Fibroblast of lung (primary cell): ENCODE measurements at regions not wholly inside any gene's neighbourhood (a gene's known extent, or its start where the extent isn't known, plus 50 kb on each side); places are given as distances from the start of the nearest gene placed in this dataset.

ENCODE experiments used
- CTCF ChIP-seq, 2 donors: IDR thresholded peaks in 1 of 2; conservative IDR thresholded peaks in 1 of 2; 1 replicate in 1 of 2; 2 replicates in 1 of 2; pipeline ENCODE4 v1.5.1; 2011 to 2012; ENCODE audit warnings: low read length in 2 of 2, control low read depth in 1 of 2, inconsistent platforms in 1 of 2, low read depth in 1 of 2, mild to moderate bottlenecking in 1 of 2
- EZH2 ChIP-seq: IDR thresholded peaks from 2 replicates; pipeline ENCODE4 v1.5.1; 2012; ENCODE audit warnings: low read length, control low read depth, mild to moderate bottlenecking; ENCODE audit errors: missing control alignments

DNA sequence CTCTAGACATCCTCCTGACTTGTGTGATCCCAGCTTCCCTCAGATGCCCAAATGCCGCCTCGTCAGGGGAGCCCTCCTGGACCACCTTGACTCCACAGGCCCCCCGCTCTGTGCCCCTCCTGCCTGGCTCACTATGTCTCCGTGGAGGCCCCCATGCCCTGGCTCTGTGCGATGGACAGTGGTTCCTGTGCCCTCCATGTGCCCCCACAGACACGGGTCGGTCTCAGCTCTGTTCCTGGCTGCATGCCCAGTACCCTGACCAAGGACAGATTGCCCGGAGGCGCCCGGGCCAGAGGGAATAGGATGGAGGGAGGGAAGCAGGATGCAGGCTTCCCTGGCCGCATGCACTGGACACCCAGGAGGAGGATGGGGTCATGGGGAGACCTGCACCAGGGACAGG, 1274.6 kb downstream of the BRD1 start:
- TF ChIP-seq EZH2 (no peak), CTCF (conservative IDR thresholded peaks at IDR 0.05 in 1 of 2, IDR thresholded peaks at IDR 0.05 in 1 of 2; ENCODE audit: low read depth in 1 of 2, low read length in 2 of 2) (no peak)
